MCF 10A (cell line): ENCODE measurements at regions not wholly inside any gene's neighbourhood (a gene's known extent, or its start where the extent isn't known, plus 50 kb on each side); places are given as distances from the start of the nearest gene placed in this dataset.

ENCODE experiments used
- BruUV-seq: library from RNA; stranded (reverse); fragments of 400-500 nt; replicated peaks from 2 replicates; lab custom pipeline; 2021; lab: Mats Ljungman, UMichigan
- CTCF ChIA-PET: fragments of 300-600 bp; sonication (Branson Sonifier 250); formaldehyde crosslinking; extraction: SDS; loops from one replicate; lab custom pipeline; 2021; ENCODE audit warnings: antibody characterized with exemption, inconsistent platforms; lab: Yijun Ruan, JAX
- POLR2A ChIA-PET: fragments of 300-600, 350-650 bp; sonication (Branson Sonifier 250); formaldehyde crosslinking; extraction: SDS; loops from one replicate; lab custom pipeline; 2020; ENCODE audit warnings: antibody characterized with exemption, inconsistent platforms; lab: Yijun Ruan, JAX
- DNase-seq: peaks from one replicate; pipeline ENCODE4 v3.0.0-alpha.2; 2018; ENCODE audit not compliant: unreplicated experiment
- H3K27ac Mint-ChIP-seq: one replicate; pipeline ENCODE4 v1.8.0; 2022; ENCODE audit warnings: mild to moderate bottlenecking, low read depth, mixed read lengths; ENCODE audit not compliant: unreplicated experiment
- H3K27me3 Mint-ChIP-seq: one replicate; pipeline ENCODE4 v1.8.0; 2022; ENCODE audit warnings: mixed read lengths; ENCODE audit not compliant: insufficient read depth, unreplicated experiment
- H3K36me3 Mint-ChIP-seq: one replicate; pipeline ENCODE4 v1.8.0; 2022; ENCODE audit warnings: mild to moderate bottlenecking, moderate library complexity, mixed read lengths; ENCODE audit not compliant: insufficient read depth, unreplicated experiment
- H3K4me1 Mint-ChIP-seq: one replicate; pipeline ENCODE4 v1.8.0; 2022; ENCODE audit warnings: mixed read lengths; ENCODE audit not compliant: insufficient read depth, unreplicated experiment
- H3K4me3 Mint-ChIP-seq: one replicate; pipeline ENCODE4 v1.8.0; 2022; ENCODE audit warnings: mild to moderate bottlenecking, moderate library complexity, mixed read lengths; ENCODE audit not compliant: unreplicated experiment
- H3K9me3 Mint-ChIP-seq: one replicate; pipeline ENCODE4 v1.8.0; 2022; ENCODE audit warnings: mixed read lengths; ENCODE audit not compliant: unreplicated experiment
- intact Hi-C: fragments of 100-400 bp; cut with micrococcal nuclease; formaldehyde crosslinking; loops from 2 replicates; pipeline ENCODE4 v1.14.1; 2022
- TF ChIP-seq, protein P1 (sequence below): fragments of 200-600 bp; IDR thresholded peaks from one replicate; pipeline ENCODE4 v1.8.0; 2022; ENCODE audit warnings: antibody characterized with exemption, mild to moderate bottlenecking; ENCODE audit not compliant: unreplicated experiment

- Mint-ChIP-seq H3K4me1 (no peaks in the 10 kb centered on the region), H3K36me3 (no peaks in the 10 kb centered on the region), H3K27ac (no peak overlapping the region), H3K9me3 (no peaks in the 10 kb centered on the region), H3K27me3 (no peaks in the 10 kb centered on the region), H3K4me3 (no peak overlapping the region)
- intact Hi-C loops: no loop called here
- TF ChIP-seq, protein P1, sequence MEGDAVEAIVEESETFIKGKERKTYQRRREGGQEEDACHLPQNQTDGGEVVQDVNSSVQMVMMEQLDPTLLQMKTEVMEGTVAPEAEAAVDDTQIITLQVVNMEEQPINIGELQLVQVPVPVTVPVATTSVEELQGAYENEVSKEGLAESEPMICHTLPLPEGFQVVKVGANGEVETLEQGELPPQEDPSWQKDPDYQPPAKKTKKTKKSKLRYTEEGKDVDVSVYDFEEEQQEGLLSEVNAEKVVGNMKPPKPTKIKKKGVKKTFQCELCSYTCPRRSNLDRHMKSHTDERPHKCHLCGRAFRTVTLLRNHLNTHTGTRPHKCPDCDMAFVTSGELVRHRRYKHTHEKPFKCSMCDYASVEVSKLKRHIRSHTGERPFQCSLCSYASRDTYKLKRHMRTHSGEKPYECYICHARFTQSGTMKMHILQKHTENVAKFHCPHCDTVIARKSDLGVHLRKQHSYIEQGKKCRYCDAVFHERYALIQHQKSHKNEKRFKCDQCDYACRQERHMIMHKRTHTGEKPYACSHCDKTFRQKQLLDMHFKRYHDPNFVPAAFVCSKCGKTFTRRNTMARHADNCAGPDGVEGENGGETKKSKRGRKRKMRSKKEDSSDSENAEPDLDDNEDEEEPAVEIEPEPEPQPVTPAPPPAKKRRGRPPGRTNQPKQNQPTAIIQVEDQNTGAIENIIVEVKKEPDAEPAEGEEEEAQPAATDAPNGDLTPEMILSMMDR: no peak
- ChIA-PET CTCF (no interaction called here), POLR2A (no interaction called here)
- DNase-seq: no peak
- no TSS peak for BruUV-seq
Measured at GRCh38 chr16:35931722-35932121, 2472.3 kb downstream of the TP53TG3F start.
